GM18868 (cell line): ENCODE measurements at regions not wholly inside any gene's neighbourhood (a gene's known extent, or its start where the extent isn't known, plus 50 kb on each side); places are given as distances from the start of the nearest gene placed in this dataset.

Source experiments
- ATAC-seq: cut with Tn5 transposase; IDR thresholded peaks from one replicate; pipeline ENCODE4 v1.9.1; 2021; ENCODE audit warnings: mild to moderate bottlenecking, moderate library complexity; ENCODE audit not compliant: unreplicated experiment

DNA sequence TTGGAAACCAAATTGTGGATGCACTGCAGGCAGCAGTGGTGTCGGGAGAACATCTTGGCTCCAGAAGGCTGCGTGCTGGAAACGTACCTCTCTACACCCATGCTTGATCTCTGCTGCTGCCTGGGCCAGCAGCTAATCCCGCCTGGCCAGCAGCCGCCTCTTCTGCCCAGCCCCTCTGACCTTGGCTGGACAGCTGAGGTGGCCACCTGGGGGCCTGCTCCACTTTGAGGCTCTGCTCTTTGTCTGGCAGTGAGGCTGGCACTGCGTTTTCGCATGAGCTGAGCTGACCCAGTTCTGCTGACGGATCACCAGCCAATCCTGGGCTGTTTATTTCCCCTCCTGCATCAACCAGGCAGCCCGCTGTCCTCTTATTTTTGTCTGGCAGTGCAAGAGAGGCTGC lies 154.9 kb downstream of the TENT4A start:
- ATAC-seq: no peak

DNA sequence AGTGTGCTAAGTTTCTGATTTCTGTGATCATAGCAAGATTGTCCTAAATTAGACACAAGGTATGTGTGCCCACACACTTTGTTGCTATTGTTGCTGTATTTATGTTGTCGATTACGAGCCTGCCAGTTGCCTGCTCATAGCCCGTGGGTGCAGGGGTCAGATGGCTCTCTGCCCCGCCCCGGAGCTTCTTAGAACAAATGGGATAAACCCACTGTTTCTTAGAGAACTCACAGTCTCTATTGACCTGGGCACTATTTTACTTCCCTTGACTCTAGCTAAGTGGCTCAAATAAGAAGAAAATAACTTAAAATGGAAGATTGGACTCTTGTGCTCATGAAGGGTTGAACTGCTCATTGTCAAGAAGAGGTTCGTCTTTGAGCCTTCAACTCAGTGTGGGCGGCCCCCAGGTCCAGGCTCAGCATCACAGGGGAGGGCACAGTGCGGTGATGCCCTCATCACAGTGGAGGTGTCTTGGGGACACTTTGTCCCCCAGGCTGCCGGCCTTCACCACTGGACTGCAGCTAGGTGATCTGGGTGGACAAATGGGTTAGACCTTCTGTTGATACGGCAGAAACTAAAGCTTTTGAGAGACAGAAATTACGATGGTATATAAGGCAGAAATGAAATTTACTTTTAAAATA lies 155.5 kb downstream of the TENT4A start:
- no peak for ATAC-seq

DNA sequence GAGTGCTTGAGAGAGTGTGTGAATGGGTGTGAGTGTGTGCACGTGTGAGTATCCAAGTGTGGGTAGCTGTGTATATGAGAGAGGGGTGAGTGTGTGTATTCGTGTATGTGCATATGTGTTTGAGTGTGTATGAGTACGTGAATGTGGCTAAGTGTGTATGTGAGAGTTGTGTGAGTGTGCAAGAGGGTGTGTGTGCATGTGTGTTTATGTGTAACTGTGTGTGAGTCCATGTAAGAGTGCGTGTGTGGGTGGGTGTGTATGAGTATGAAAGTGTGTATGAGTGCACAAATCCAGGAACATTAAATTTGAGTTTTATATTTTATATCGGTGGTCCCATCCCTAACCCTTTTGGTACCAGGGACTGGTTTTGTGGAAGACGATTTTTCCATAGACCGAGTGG lies 156.4 kb downstream of the TENT4A start:
- no peak for ATAC-seq

DNA sequence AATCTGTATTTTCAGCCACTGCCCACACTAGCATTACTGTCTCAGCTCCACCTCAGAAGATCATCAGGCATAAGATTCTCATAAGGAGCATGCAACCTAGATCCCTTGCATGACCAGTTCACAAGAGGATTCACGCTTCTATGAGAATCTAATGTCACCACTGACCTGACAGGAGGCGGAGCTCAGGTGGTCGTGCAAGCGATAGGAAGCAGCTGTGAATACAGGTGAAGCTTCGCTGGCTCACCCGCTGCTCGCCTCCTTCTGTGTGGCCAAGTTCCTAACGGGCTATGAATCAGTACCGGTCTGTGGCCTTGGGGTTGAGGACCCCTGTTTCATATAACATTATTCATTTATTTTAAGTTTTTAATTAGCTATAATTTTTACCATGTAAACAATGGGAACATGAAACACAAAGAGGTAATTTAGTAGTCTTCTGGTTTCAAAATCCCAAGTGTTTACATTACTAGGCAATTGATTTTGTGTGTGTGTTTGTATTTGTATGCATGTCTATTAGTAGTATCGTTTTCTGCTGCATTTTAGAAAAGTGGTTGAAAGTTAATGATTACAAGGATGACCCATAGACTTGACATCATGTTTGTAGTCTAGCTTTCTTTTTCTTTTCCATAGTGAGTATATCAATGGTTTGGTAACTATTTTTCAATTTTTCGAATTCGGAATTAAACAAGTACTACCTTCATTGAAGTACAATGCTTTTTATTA lies 159.4 kb downstream of the TENT4A start:
- ATAC-seq: no peak

DNA sequence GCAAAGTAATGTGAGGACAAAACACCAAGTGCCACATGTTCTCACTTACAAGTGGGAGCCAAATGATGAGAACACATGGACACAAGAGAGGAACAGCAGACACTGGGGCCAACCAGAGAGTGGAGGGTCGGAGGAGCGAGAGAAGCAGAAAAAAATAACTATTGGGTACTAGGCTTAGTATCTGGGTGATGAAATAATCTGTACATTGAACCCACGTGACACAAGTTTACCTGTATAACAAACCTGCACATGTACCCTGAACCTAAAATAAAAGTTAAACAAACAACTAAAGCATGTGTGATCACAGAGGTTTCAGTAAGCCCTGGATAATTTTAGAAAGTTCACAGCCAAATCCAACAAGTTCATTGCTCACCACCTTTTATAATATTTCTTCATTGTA lies 160.1 kb downstream of the TENT4A start:
- no peak for ATAC-seq

DNA sequence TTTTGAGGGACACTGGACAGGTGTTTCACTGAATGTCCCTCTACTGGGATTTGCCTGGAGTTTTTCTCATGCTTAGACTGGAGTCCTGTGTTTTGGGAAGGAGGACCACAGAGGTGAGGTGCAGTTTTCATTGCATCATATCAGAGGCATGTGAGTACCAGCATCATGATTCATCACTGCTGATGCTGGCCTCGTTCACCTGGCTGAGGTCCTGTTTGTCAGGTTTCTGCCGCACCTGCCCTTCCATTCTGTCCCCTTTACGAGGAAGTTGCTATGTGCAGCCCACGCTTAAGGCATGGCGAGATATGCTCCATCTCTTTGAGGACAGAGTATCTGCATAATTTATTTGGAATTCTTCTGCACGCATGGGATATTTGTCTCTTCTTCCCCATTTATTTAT lies 162.1 kb downstream of the TENT4A start:
- no peak for ATAC-seq

DNA sequence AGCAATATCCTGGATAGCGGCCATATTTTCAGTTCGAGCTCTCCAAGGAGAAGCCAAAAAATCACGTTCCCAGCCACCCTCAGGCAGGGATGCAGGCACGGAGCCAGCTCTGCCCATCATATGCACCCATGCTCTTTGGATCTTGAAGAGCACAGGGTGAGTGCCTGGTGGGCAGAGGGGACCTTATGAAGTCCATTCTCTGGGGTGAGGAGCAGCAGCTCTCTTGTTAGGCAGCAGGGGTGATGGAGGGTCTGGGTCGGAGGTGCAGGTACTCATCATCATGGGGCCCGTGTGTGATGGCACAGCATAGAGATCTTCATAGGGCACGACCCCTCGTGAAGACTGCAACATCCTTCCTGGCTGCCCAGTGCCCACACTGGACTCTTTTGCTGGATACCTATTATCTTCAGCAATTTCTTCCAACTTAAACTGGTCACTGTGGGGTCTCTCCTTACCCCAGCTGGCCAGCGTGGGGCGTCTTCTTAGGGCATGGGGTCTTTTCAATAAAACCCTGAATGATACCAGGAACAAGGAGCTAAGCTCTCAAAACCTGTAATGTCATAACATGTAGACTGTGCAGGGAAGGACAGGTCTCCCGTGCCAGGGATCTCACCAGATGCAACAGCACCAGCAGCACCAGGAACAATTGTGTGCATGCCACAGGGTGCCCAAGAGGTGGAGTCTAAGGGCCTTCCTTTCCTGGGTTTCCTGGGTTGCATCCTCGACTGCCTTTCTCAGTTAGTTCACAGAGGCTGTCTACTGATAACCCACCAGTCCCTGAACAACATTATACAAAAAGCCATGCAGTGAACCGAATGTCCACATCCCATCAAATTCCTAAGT lies 165.0 kb downstream of the TENT4A start:
- ATAC-seq: no peak

DNA sequence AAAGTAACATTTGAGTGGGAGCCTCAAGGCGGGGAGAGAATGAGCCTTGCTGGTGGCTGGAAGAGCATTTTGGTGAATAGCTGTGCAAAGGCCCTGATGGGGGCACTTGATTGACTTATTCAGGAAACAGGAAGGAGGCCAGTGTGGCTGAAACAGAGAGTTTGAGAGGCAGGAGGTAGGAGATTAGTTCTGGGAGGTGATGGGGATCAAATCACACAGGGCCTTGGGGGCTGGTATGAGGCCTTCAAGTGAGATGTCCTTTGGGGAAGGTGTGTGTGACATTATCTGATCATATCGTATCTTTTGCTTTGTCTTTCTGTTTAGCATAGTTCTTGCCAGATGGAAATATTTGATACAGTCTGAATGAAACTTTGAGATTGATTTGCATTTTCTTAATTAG lies 172.3 kb downstream of the TENT4A start:
- ATAC-seq: no peak

DNA sequence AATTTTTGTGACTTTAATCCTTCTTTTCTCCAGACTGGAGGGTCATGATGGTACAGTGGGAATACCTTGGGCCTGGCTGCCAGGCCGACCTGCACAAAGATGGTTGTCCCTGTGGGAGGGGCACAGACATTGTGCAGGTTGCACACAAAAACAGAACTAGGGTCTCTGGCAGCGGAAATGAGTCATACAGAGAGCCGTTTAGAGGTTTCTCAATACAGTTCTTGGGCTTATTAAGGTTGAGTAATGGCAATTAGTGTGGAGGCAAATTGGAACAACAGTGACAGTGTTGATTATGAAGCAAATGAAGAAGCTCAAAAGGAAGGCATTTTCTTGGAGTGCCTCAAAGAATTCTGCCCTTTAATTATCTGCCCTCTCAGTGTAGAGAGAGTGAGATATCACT lies 173.6 kb downstream of the TENT4A start:
- no peak for ATAC-seq

DNA sequence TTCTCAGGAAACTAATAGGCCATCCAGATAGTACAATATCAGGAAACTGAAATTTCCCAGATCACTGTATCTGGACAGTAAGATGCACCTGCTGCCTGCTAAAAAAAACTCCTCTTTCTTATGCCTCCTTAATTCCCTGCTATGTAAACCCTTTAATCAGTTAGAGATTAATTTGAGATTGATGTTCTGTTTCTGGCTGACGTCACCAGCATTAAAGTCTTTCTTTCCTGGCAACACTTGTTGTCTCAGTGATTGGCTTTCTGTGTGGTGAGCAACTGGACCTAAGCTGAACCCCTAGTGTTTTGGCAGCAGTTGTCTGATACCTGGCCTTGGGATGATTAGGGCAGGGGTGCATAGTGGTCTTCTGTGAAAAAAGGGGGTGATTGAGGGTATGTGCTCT lies 175.8 kb downstream of the TENT4A start:
- no peak for ATAC-seq

DNA sequence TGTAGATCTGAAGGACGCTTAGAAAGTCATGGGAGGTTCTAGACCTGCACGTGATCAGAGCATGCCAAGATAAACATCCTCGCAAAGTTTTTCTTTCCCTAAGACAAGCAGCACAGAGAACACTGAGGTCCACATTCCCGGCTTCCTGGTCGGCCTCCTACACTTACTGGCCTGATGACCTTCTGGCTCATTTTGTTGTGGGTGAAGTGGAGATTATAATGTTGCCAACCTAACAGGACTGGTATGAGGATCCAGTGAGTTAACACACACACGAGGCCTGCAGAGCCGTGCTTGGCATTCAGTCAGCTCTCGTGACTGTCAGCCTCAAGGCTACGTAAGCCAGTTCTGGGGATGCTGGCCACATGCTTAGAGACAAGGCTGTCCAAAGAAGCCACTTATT lies 186.0 kb downstream of the TENT4A start:
- ATAC-seq: no peak

DNA sequence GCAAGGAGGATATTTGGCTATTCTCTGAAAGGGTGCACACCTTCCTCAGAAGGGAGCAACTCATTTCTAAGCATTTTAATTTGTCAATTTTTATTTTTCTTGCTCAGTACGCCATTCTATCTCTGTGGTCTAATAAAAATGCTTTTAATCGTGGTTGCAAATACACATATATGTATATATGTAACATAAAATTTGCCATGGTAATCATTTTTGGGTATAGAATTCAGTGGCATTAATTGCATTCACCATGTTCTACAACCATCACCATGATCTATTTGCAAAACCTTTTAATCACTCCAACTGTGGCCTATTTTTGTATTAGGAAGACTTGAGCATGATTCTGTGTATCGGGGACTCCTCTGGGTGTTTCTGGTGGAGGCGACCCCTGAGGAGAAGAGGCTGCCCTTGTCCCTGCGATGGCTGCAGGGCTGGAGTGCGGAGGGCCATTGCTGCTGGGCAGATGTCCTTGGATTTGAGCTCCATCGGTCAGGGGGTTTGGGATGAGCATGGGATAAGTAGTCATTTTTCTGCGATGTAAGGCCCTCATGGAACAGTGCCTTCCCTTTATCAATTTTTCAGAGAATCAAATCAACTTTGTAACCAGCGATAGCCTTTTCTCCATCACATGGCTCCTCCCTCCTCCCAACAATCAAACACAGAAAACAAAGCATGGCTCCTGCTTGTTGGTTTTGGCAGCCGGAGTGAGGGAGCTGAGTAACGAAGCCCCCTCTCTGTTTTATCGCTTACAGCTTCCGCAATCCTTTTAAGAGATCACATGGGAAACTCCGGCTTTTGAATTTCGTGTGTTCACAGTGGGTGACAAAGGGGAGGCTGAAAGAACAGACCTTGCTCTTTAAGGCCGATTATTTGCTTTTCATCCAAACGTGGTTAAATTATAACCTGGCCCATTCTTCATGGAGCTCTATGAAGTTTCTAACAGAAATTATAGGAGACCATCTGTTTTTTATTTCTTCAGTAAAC lies 187.3 kb downstream of the TENT4A start:
- ATAC-seq: no peak

DNA sequence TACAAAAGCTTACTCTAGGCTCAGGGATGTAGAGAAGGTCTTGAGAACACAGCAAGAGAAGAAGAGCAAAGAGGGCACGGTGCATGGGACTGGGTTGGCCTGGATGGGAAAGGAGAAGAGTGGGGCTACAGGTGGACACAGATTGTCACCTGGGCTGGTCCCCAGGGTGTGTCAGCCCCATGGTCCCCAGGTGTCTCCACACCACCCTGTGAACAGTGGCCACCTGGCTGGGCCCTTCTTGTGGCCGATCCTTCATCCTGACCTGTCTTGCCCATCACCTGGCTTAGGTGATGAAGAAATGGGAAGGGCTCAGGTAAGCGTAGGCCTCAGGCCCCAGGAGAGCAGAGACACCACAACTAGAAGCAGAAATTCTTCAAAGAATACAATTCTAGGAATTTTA lies 188.9 kb downstream of the TENT4A start:
- ATAC-seq: no peak

DNA sequence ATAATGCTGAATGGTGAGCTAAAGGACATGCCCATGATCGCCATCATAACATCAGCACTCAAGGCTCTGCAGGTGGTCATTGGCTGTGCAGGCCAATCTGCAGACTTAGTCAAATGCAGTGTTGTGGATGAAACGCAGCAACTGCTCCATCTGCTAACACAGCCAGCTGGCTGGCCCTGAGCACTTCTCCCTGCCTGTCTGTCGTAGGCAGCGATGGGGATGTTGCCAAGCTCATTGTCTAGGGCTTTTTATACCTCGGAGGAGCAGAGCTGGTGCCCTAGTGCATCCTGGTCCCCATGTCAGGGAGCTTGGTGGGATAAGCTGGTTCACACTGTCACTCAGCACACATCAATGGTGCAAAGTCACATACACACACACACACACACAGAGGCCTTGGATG lies 189.4 kb downstream of the TENT4A start:
- ATAC-seq: no peak

DNA sequence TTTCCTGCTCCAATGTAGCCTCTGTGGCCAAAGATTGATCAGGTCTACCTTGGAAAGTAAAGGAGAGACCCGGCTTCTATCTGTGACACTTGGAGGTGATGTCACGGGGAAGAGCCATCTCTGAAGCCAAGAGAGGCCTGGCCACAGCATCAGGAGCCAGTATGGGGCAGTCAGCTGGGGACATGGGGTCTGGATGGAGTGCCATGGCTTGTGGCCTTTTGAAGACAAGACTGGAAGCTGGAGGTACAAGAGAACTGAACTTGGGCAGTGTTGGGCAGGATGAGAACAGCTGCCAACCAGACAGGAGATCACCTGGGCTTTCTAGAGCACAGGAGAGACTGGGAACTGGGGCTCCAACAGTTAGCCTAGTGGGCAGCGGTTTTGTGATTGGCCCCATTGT lies 190.7 kb downstream of the TENT4A start:
- ATAC-seq: no peak

DNA sequence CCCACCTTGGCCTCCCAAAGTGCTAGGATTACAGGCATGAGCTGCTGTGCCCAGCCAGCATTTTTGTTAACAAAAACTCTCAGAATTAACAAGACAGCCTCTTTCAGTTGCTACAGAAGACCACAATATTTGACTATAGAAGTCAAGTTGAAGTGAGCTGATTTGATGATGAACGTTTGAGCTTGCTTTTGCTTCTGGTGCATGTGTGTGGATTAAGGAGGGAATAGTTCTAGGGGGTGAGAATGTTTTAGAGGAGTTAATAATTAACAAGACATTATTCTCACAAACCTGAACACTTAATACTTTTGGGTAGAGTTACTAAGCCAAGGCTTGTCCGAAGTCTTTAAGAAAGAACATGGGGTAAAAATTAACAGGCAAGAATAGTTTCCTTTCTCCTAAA lies 191.6 kb downstream of the TENT4A start:
- no peak for ATAC-seq

DNA sequence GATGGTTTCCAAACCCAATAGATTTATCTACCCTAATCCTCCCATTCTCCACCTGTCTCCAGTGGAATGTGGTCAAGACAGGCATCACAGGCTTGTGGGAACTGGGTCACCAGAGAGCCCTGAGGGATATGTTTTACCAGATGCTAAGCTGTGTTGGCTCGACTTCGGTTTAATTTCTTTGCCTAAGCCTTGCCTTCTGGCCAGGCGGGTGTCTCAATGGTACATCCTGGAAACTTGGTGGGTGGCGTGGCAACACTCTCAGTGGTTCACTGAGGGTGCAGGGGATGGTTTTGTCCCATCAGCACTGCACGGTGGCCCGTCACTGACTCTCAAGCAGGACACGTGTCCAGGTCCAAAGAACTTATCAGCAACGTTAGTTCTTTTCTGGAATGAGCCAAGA lies 192.2 kb downstream of the TENT4A start:
- ATAC-seq: no peak

DNA sequence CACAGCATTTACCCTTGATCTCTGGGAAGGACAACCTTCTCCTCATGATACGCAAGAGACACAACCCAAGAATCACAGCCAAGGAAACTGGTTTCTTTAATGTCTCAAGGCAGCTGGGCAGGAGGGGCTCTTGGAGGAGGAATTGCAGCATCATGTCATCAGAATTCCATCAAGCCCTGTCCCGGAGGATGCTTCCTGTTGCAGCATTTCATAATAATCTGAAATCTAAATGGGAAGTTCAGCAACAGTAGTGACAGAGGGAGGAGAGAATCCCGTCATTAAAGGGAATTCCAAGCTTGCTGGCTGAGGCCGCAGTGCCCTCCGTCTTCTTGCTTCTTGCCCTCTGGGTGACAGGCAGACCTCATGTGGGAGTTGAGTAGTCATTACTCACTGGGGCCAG lies 192.7 kb downstream of the TENT4A start:
- ATAC-seq: no peak

DNA sequence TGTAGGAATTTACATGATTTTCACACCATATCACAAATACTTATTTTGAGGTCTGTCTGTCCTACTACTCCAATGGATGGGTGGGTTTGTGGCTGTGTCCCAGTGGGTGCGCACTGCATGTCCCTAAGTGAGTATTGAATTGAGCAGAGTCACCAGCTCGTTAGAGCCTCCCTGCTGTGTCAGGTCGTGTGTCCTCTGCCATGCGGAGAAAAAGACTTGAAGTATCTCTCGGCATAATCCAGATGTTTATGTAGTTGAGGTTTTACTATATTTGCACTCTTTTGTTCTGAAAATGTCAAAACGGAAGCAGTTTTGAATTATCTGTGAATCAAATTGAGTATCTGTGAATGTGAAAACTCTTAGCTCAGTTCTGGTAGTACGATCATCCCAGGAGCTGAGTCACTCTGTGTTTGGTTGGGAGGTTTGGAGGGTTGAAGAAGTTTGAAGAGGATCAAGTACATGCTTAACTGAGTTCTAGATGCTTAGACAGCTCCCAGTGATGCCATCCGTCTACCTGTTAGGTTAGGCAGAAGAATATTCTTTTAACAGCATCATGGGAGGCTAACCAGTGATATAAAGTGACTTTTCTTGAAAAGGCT lies 194.2 kb downstream of the TENT4A start:
- ATAC-seq: no peak

DNA sequence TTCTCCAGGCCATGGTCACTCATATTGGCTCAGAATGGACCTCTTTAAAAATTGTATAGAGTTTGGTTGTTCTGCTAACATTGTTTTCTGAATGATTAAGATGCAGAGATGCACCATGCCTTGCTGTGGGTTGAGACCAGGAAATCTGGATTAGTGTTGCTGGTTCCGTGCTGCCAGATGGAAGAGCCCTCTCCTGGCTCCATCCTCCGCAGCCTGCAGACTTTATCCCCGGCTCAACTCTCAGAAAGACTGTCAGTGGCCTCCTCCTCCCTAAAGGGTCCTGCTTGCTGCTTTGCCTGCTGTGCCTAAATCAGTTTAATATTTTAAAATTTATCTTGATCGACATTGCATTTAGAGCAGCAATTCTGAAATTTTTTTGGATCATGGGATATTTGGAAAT lies 196.7 kb downstream of the TENT4A start:
- no peak for ATAC-seq
